ENCODE measurements at regions not wholly inside any gene's neighbourhood (a gene's known extent, or its start where the extent isn't known, plus 50 kb on each side); places are given as distances from the start of the nearest gene placed in this dataset.

GRCh38 chr6:139764498-139764986, 390.1 kb upstream of the CITED2 start (continued):
- TF ChIP-seq ZNF274 (IDR thresholded peaks at IDR 0.05; ENCODE audit: borderline replicate concordance, low read depth, low read length) (no peak), JUN (IDR thresholded peaks at IDR 0.05; ENCODE audit: borderline replicate concordance, low read depth, low read length) (peak; percentile 91), JUN (CRISPR knock-in tag; IDR thresholded peaks at IDR 0.05; ENCODE audit: borderline replicate concordance) (no peak), SP2 (IDR thresholded peaks at IDR 0.05; ENCODE audit: extremely low read depth, low read depth, low read length, poor library complexity, severe bottlenecking) (no peak), CXXC5 (CRISPR knock-in tag; IDR thresholded peaks at IDR 0.05) (no peak), HMGXB4 (CRISPR knock-in tag; IDR thresholded peaks at IDR 0.05) (no peak), SPI1 (IDR thresholded peaks at IDR 0.05; ENCODE audit: borderline replicate concordance, low read depth, low read length) (peak; percentile 55; the same call in 1 of the 2 replicates), MEIS2 (IDR thresholded peaks at IDR 0.05; ENCODE audit: partially characterized antibody) (peak; percentile 44), PHTF2 (CRISPR knock-in tag; IDR thresholded peaks at IDR 0.05) (no peak), ZNF586 (CRISPR knock-in tag; conservative IDR thresholded peaks at IDR 0.05) (no peak), SMARCA4 (IDR thresholded peaks at IDR 0.05) (peak; percentile 83), ARHGAP35 (IDR thresholded peaks at IDR 0.05; ENCODE audit: partially characterized antibody) (no peak), GATAD2A (IDR thresholded peaks at IDR 0.05) (no peak), CBFB (CRISPR knock-in tag; IDR thresholded peaks at IDR 0.05) (no peak), NEUROD1 (IDR thresholded peaks at IDR 0.05; ENCODE audit: borderline replicate concordance, low read depth, low read length, partially characterized antibody) (peak; percentile 23), KLF6 (CRISPR knock-in tag; IDR thresholded peaks at IDR 0.05; ENCODE audit: borderline replicate concordance) (no peak), CLOCK (CRISPR knock-in tag; IDR thresholded peaks at IDR 0.05; ENCODE audit: borderline replicate concordance) (no peak), ZNF584 (CRISPR knock-in tag; IDR thresholded peaks at IDR 0.05; ENCODE audit: low read depth) (no peak)
- TF ChIP-seq, protein P1, sequence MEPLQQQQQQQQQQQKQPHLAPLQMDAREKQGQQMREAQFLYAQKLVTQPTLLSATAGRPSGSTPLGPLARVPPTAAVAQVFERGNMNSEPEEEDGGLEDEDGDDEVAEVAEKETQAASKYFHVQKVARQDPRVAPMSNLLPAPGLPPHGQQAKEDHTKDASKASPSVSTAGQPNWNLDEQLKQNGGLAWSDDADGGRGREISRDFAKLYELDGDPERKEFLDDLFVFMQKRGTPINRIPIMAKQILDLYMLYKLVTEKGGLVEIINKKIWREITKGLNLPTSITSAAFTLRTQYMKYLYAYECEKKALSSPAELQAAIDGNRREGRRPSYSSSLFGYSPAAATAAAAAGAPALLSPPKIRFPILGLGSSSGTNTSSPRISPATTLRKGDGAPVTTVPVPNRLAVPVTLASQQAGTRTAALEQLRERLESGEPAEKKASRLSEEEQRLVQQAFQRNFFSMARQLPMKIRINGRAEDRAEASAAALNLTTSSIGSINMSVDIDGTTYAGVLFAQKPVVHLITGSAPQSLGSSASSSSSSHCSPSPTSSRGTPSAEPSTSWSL (CRISPR knock-in tag; IDR thresholded peaks at IDR 0.05; ENCODE audit: borderline replicate concordance), result no peak
- TF ChIP-seq, protein P2, sequence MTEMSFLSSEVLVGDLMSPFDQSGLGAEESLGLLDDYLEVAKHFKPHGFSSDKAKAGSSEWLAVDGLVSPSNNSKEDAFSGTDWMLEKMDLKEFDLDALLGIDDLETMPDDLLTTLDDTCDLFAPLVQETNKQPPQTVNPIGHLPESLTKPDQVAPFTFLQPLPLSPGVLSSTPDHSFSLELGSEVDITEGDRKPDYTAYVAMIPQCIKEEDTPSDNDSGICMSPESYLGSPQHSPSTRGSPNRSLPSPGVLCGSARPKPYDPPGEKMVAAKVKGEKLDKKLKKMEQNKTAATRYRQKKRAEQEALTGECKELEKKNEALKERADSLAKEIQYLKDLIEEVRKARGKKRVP (CRISPR knock-in tag; IDR thresholded peaks at IDR 0.05), result no peak
- TF ChIP-seq, protein P3, sequence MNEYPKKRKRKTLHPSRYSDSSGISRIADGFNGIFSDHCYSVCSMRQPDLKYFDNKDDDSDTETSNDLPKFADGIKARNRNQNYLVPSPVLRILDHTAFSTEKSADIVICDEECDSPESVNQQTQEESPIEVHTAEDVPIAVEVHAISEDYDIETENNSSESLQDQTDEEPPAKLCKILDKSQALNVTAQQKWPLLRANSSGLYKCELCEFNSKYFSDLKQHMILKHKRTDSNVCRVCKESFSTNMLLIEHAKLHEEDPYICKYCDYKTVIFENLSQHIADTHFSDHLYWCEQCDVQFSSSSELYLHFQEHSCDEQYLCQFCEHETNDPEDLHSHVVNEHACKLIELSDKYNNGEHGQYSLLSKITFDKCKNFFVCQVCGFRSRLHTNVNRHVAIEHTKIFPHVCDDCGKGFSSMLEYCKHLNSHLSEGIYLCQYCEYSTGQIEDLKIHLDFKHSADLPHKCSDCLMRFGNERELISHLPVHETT (CRISPR knock-in tag; conservative IDR thresholded peaks at IDR 0.05 in 1 of 2, IDR thresholded peaks at IDR 0.05 in 1 of 2), result no peak

Measured in K562 (cell line).